ENCODE measurements at regions not wholly inside any gene's neighbourhood (a gene's known extent, or its start where the extent isn't known, plus 50 kb on each side); places are given as distances from the start of the nearest gene placed in this dataset.

- TF ChIP-seq CTCF (IDR thresholded peaks at IDR 0.05; ENCODE audit: borderline replicate concordance, extremely low read depth, low read length, poor library complexity, severe bottlenecking) (no peak), EZH2 (IDR thresholded peaks at IDR 0.05; ENCODE audit: borderline replicate concordance, low read depth, low read length, severe bottlenecking) (no peak)
Measured at GRCh38 chr5:135179308-135179980, 145.4 kb upstream of the PITX1 start.
